ENCODE measurements at regions not wholly inside any gene's neighbourhood (a gene's known extent, or its start where the extent isn't known, plus 50 kb on each side); places are given as distances from the start of the nearest gene placed in this dataset.

DNA sequence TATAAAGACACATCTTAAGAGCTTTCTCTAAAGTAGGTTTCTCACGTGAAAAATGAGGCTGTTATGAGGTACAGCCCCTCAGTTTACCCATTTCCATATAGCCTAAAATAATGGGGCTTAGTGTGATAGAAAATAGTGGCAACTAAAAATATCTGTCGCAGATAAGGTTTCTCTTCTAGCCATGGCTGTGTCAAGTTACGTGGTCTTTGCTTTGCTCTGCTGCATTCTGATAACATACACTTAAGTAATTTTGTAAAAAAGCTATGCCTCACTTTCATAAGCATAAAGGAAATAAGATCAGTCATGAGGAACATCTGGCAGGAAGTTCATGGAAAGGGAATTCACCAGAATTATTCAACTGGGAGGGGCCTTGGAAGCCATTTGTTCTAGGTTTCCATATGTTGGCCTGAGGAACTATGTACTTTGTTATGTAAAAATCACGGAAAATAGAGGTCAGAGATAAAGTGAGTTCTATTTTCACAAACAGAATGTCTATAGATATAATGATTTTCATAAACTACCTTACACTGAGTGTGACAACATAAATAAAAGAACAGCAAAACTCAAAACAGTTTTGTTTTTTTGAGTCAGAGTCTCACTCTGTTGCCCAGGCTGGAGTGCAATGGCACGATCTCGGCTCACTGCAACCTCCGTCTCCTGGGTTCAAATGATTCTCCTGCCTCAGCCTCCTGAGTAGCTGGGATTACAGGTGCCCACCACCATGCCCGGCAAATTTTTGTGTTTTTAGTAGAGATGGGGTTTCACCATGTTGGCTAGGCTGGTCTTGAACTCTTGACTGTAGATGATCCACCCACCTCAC lies 195.6 kb upstream of the KRR1 start:
- TF ChIP-seq, protein P1, sequence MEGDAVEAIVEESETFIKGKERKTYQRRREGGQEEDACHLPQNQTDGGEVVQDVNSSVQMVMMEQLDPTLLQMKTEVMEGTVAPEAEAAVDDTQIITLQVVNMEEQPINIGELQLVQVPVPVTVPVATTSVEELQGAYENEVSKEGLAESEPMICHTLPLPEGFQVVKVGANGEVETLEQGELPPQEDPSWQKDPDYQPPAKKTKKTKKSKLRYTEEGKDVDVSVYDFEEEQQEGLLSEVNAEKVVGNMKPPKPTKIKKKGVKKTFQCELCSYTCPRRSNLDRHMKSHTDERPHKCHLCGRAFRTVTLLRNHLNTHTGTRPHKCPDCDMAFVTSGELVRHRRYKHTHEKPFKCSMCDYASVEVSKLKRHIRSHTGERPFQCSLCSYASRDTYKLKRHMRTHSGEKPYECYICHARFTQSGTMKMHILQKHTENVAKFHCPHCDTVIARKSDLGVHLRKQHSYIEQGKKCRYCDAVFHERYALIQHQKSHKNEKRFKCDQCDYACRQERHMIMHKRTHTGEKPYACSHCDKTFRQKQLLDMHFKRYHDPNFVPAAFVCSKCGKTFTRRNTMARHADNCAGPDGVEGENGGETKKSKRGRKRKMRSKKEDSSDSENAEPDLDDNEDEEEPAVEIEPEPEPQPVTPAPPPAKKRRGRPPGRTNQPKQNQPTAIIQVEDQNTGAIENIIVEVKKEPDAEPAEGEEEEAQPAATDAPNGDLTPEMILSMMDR (conservative IDR thresholded peaks at IDR 0.05; ENCODE audit: low read depth, low read length): no peak
- DNase-seq (ENCODE audit: low read depth): no peak
- no peak overlapping the region for H3K4me3 ChIP-seq (ENCODE audit: low read depth, low read length)

DNA sequence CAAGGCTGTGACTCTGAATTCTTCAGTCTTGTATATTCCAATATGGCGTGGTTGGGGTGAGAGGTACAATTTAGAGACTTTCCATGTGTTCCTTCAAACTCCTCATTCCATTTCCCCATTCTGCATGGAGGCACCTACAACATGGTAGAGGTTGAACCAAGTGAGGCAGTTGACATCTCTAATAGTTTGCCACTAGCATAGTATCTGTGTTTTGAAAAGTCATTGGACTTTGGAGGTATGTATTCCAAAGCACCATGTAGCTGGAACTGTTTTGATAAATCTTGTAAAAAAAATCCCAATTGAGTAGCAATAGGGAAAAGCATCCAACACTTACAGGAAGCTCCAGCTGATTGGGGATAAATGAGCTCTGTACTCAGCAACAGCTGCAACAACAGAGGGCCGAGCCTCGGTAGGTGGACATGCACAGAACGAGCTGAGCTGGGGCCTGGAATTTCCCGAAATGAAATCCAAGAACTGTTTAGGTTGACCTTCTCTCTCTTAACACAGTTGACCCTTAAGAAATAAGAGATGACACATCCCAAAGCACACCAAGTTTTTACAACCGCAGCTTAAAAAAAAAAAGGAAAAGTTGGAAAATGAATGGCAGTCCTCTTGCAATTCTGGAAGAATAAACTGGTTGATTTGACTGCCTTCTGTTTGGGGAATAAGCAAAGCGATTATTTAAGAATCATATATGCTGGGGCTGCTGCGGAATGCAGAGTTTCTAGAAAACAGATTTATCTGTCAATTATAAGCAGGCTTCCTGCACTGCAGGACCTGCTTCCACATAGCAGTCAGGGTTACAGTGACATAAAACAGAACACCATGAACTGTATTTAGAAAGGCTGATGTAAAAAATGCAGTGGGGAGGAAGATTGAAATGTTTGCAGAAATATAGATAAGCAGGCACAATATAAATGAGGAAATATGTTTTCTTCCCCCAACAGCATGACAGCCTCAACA lies 194.6 kb upstream of the KRR1 start:
- TF ChIP-seq, protein P1 (conservative IDR thresholded peaks at IDR 0.05; ENCODE audit: low read depth, low read length): no peak

DNA sequence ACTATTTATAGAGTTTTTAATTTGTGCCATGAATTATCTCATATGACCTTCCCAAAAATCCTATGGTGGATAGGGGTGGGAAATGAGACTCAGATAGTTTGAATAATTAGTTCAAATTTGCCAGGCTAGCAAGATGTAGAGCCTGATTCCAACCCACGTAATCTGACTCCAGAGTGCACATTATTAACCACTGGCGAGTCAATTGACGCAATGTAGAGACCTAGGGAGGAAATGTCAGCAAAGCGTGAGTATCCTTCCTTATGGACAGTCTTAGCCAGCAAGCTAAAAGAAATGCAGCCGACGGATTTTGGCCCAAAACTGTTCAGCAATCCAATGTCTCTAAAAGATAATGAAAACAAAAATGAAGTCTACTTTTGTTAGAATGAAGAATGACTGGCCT lies 193.3 kb upstream of the KRR1 start:
- TF ChIP-seq, protein P1 (conservative IDR thresholded peaks at IDR 0.05; ENCODE audit: low read depth, low read length): no peak
- no peak overlapping the region for H3K4me3 ChIP-seq (ENCODE audit: low read depth, low read length)
- no peak for DNase-seq (ENCODE audit: low read depth)

More for the DNA sequence above, 194.6 kb upstream of the KRR1 start:
- DNase-seq (ENCODE audit: low read depth): no peak
- H3K4me3 ChIP-seq (ENCODE audit: low read depth, low read length): no peak overlapping the region

DNA sequence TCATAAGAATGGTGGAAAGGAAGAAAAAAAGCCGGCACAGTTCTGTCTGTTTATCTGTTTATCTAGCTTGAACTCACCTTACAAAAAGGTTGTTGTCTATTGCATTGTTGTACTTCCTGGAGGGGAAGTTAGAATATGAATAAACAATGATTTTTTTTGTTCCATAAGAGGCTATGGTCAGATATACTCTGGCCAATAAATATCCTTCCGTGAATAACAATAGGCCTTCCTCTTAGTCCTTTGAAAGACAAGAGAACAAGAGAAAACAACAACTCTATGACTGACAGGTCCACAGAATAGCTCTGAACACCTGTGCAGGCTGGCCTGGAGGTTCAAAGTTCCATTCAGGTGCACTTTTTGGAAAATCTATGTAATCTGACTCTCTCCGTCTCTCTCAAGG lies 192.8 kb upstream of the KRR1 start:
- DNase-seq (ENCODE audit: low read depth): no peak
- H3K4me3 ChIP-seq (ENCODE audit: low read depth, low read length): no peak overlapping the region
- TF ChIP-seq, protein P1 (conservative IDR thresholded peaks at IDR 0.05; ENCODE audit: low read depth, low read length): no peak

DNA sequence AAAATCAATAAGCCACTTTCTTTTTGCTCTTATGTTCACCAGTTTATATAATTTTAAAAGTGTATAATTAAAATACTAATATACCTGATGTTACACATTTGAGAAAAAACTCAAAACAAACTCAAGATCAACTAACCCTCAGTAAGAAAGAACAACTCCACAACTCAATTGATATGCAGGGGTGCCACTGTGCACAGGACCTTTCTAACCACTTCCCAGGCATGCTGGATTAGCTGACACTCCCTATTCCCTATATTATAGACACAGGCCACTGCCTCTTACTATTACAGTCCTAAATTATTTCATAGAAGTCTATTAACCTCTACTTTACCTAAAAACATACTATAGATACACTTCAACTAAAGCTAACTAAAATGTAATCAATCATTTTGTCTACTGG lies 191.7 kb upstream of the KRR1 start:
- DNase-seq (ENCODE audit: low read depth): no peak
- H3K4me3 ChIP-seq (ENCODE audit: low read depth, low read length): no peak overlapping the region
- TF ChIP-seq, protein P1 (conservative IDR thresholded peaks at IDR 0.05; ENCODE audit: low read depth, low read length): no peak

DNA sequence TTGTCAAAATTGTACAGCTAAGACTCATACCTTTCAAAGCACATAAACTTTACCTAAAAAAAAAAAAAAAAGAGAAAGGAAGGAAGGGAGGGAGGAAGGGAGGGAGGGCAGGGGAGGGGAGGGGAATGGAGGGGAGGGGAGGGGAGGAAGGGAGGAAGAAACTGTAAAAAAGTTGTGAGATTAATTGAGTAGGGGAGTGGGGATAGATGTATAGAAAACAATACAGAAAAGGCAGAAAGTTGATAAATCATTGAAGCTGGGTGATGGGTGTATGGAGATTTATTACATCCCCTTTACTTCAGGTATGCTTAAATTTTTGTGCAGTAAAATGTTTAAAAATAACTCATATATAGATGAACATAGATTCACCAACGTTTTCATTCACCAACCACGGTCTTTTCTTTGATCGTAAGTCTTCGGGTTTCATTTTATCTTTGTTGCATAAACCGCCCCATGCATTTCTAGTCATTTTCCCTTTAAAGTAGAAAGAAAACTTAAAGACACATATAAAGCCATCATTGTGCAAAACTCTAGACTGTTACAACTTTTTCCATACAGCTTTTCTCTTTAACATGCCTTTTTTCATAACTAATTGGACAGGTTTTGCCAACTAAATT lies 191.2 kb upstream of the KRR1 start:
- DNase-seq (ENCODE audit: low read depth): no peak
- TF ChIP-seq, protein P1 (conservative IDR thresholded peaks at IDR 0.05; ENCODE audit: low read depth, low read length): no peak

More for the DNA sequence above, 191.2 kb upstream of the KRR1 start:
- no peak overlapping the region for H3K4me3 ChIP-seq (ENCODE audit: low read depth, low read length)
